Heart left ventricle (tissue), 16 donors: ENCODE measurements at regions not wholly inside any gene's neighbourhood (a gene's known extent, or its start where the extent isn't known, plus 50 kb on each side); places are given as distances from the start of the nearest gene placed in this dataset.

Experiments used
- ATAC-seq, 4 donors: fragments of 200-7000 bp; cut with Tn5 transposase; one replicate each; pipeline ENCODE4 v1.9.1; 2020 to 2022; ENCODE audit warnings: moderate library complexity in 4 of 4, mild to moderate bottlenecking in 3 of 4, moderate number of reproducible peaks in 1 of 4
- DNase-seq, 5 donors: peaks; one replicate each; pipeline ENCODE4 v3.0.0-alpha.2; 2020
- H3K27ac ChIP-seq, 12 donors: fragments of 200-600 bp; sonication (generic) in 4 of 12; one replicate each; pipeline versions ENCODE4 v1.5.0 to v1.8.0; 2016 to 2022; ENCODE audit warnings: mild to moderate bottlenecking in 2 of 12
- H3K27me3 ChIP-seq, 9 donors: fragments of 200-600 bp; sonication (generic) in 2 of 9; one replicate each; pipeline versions ENCODE4 v1.5.1 to v1.8.0; 2016 to 2022; ENCODE audit warnings: mild to moderate bottlenecking in 3 of 9
- H3K36me3 ChIP-seq, 9 donors: fragments of 200-600 bp; sonication (generic) in 2 of 9; one replicate each; pipeline versions ENCODE4 v1.5.0 to v1.8.0; 2018 to 2022; ENCODE audit warnings: mild to moderate bottlenecking in 2 of 9
- H3K4me1 ChIP-seq, 12 donors: fragments of 200-600 bp; sonication (generic) in 4 of 12; one replicate each; pipeline versions ENCODE4 v1.5.0 to v1.8.0; 2016 to 2022; ENCODE audit warnings: mild to moderate bottlenecking in 3 of 12
- H3K4me3 ChIP-seq, 12 donors: fragments of 200-600 bp; sonication (generic) in 4 of 12; one replicate each; pipeline versions ENCODE4 v1.5.0 to v1.8.0; 2017 to 2022; ENCODE audit warnings: mild to moderate bottlenecking in 9 of 12, moderate library complexity in 4 of 12
- H3K9me3 ChIP-seq, 12 donors: fragments of 200-600 bp; sonication (generic) in 4 of 12; one replicate each; pipeline versions ENCODE4 v1.5.0 to v1.8.0; 2016 to 2022; ENCODE audit warnings: mild to moderate bottlenecking in 1 of 12
- POLR2A ChIP-seq, 2 donors: fragments of 450-650 bp; IDR thresholded peaks; one replicate each; pipeline ENCODE4 v1.6.1; 2017; ENCODE audit warnings: antibody characterized with exemption in 2 of 2, mild to moderate bottlenecking in 2 of 2, moderate library complexity in 2 of 2
- WGBS, 4 donors: extraction: QIAGEN DNeasy Blood & Tissue Kit in 2 of 4; methylation state at CpG; one replicate each; pipeline versions ENCODE4 v1.1.5 to v1.1.7; 2013 to 2018; 5-methylcytosine and 5-hydroxymethylcytosine counted together
- intact Hi-C, 10 donors: fragments of 100-400 bp; cut with DNase I; formaldehyde crosslinking; loops; one replicate each; pipeline versions ENCODE4 v1.11.1 to v1.14.2; 2022
- TF ChIP-seq, protein P1 (sequence below), 12 donors: fragments of 200-600 bp; sonication (generic) in 4 of 12; IDR thresholded peaks; one replicate each; pipeline versions ENCODE4 v1.5.0 to v1.8.0; 2018 to 2022; ENCODE audit warnings: antibody characterized with exemption in 12 of 12, mild to moderate bottlenecking in 5 of 12
- donor health status: ischemic (EF 13 %, LVEDD 7.1; RV severe dilation, severe dysfunction).
- donor health status: healthy with polysubstance abuse.
- donor health status: DM: no; HTN: yes; CAD: no.
- donor health status: DM: no; HTN: no; CAD: no.
- donor health status: ischemic (EF 25% LVEDD 6.9; RV normal size, moderate dysfunction).
- donor health status: ischemic (EF 25% LVEDD 5.7; RV mildly dilated, moderate dysfunction).
- donor health status: healthy.
- donor health status: DM: yes; HTN: yes; CAD: no.
- donor health status: ischemic (EF 35%, LVEDD 5.7; RV mildly dilated, moderate dysfunction).
- donor health status: nonischemic (EF 11% LVEDD 7.7; RV severe dilation, severe dysfunction).
- donor health status: DM: yes; HTN: yes; CAD: no.
- donor health status: PGD.
- donor health status: ischemic (EF 29% LVEDD 5.4; RV normal size, mild dysfunction).
- donor health status: nonischemic (EF 23%, LVEDD 6.1; RV moderate dilation, normal function).

DNA sequence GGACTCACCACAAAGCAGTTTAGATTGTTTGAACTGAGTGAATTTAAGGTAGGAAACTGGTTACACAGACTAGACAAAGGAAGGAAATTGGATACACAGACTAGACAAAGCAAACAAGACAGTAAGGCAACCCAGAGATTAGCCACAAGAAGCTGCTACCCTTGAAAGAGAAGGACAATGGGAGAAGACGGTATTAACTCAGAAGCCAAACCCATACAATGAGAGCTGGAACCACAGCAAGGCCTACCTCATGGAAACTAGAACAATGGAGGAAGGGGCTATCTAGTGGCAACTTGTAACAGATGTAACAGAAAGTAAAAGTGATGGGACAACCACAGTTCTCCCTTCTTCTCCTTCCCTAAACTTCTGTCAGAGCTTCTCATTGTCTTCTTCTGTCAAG, 410.9 kb upstream of the SPRY2 start:
- no peaks in the 10 kb centered on the region for H3K36me3 ChIP-seq
- intact Hi-C loops: no loop called here
- TF ChIP-seq POLR2A (IDR thresholded peaks at IDR 0.05): no peak
- TF ChIP-seq, protein P1, sequence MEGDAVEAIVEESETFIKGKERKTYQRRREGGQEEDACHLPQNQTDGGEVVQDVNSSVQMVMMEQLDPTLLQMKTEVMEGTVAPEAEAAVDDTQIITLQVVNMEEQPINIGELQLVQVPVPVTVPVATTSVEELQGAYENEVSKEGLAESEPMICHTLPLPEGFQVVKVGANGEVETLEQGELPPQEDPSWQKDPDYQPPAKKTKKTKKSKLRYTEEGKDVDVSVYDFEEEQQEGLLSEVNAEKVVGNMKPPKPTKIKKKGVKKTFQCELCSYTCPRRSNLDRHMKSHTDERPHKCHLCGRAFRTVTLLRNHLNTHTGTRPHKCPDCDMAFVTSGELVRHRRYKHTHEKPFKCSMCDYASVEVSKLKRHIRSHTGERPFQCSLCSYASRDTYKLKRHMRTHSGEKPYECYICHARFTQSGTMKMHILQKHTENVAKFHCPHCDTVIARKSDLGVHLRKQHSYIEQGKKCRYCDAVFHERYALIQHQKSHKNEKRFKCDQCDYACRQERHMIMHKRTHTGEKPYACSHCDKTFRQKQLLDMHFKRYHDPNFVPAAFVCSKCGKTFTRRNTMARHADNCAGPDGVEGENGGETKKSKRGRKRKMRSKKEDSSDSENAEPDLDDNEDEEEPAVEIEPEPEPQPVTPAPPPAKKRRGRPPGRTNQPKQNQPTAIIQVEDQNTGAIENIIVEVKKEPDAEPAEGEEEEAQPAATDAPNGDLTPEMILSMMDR (IDR thresholded peaks at IDR 0.05): no peak
- H3K27me3 ChIP-seq: no peaks in the 10 kb centered on the region
- H3K9me3 ChIP-seq: no peaks in the 10 kb centered on the region
- WGBS, 4 donors: 73 to 89% (median 76%) methylated on average over 1 of the region's 1 CpG
- no peak for DNase-seq
- H3K27ac ChIP-seq: no peak overlapping the region
- no peak for ATAC-seq
- H3K4me1 ChIP-seq: peaks cover 0 to 3% (median 0%) of the 10 kb centered on the region in 12 donors
- H3K4me3 ChIP-seq: no peak overlapping the region

DNA sequence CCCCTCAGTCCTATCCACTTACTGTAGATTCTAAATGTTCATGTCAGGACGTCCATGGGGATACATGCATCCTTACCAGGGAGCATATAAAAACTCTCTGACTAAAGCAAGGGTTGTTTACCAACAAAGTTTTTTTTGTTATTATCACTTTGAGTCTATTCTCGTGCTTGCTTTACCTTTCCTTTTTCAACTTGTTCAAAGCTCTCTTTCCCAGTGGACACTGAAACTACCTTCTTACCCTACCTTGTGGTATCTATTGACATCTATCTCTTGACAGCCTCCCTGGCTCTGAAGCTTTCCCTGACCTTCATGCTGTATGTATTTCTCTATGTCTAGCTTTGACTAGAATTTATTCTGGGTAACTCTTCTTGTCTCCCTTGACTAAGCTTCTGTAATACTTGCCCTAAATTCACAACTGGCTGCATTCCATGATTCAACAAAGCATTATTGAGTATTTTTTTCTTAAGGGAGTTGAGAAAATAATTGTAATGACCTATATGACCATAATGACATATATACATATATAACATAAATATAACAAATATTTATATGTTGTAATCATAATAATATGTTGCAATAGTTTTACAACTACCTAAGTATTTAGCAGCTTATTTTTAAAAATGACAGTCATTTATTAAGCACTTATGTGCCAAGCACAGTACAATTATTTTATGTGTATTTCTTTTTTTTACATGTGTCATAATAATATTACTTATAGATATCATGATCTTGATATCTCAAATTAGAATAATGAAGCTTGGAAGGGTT, 403.4 kb upstream of the SPRY2 start:
- WGBS, 4 donors: 63 to 92% (median 76%) methylated on average over 2 of the region's 2 CpGs
- intact Hi-C loops: no loop called here

DNA sequence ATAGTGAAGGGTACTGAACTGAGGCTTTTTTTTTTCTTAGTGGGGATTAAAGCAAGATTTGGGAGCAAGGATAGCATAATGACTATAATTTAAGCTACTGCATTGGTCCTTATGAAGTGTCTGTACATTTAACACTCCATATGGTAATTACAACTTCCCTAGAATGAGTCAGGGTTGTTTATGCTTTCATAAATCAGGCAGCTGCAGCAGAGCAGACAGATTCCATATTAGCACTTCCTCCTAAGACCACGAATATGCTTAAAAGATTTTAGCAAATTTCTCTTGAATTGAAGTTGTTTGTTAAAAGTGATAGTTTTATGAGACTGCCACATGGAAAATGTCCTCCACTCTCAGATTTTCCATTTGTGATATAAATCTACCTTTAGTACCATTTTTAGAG, 401.1 kb upstream of the SPRY2 start:
- Histone ChIP-seq H3K4me1 (peaks cover 0 to 4% (median 0%) of the 10 kb centered on the region in 12 donors), H3K9me3 (peaks cover 0 to 22% (median 5%) of the 10 kb centered on the region in 12 donors), H3K27me3 (no peaks in the 10 kb centered on the region), H3K27ac (no peak overlapping the region), H3K4me3 (no peak overlapping the region), H3K36me3 (no peaks in the 10 kb centered on the region)
- intact Hi-C loops: no loop called here
- 82 to 92% (median 82%) methylated on average over 1 of the region's 1 CpG for WGBS, 4 donors
- TF ChIP-seq POLR2A (IDR thresholded peaks at IDR 0.05): no peak
- TF ChIP-seq, protein P1 (IDR thresholded peaks at IDR 0.05): no peak
- DNase-seq (no peak), ATAC-seq (no peak)

More for the DNA sequence above, 403.4 kb upstream of the SPRY2 start:
- Histone ChIP-seq H3K27ac (no peak overlapping the region), H3K27me3 (no peaks in the 10 kb centered on the region), H3K4me3 (no peak overlapping the region), H3K36me3 (no peaks in the 10 kb centered on the region), H3K9me3 (peaks cover 0 to 7% (median 0%) of the 10 kb centered on the region in 12 donors), H3K4me1 (no peaks in the 10 kb centered on the region)
- TF ChIP-seq POLR2A (IDR thresholded peaks at IDR 0.05): no peak
- TF ChIP-seq, protein P1 (IDR thresholded peaks at IDR 0.05): no peak
- DNase-seq (no peak), ATAC-seq (no peak)

DNA sequence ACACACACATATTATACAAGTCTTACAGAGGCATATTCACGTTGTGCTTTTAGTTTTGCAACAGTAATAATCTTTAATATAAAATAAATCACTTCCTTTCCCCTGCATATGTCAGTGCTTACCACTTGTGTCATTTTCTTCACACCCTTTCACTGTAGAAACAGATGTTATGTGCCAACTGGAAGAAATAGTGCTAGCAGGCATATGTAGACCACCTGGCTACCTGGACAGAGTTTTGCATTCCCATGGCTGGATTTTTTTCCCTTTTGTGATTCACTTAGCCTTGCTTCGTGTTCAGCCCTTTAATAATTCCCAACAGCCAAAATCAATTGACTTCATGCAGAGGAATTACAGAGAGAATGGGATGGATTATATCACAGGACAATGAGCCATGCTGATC, 399.1 kb upstream of the SPRY2 start:
- Histone ChIP-seq H3K4me3 (no peak overlapping the region), H3K27me3 (no peaks in the 10 kb centered on the region), H3K27ac (no peak overlapping the region), H3K9me3 (peaks cover 0 to 18% (median 5%) of the 10 kb centered on the region in 12 donors), H3K36me3 (no peaks in the 10 kb centered on the region), H3K4me1 (peaks cover 0 to 4% (median 0%) of the 10 kb centered on the region in 12 donors)
- intact Hi-C loops: no loop called here
- WGBS, 4 donors: 74 to 92% (median 81%) methylated on average over 2 of the region's 2 CpGs
- no peak for DNase-seq
- TF ChIP-seq POLR2A (IDR thresholded peaks at IDR 0.05): no peak
- TF ChIP-seq, protein P1 (IDR thresholded peaks at IDR 0.05): no peak
- ATAC-seq: no peak
